G401 (cell line): ENCODE measurements at regions not wholly inside any gene's neighbourhood (a gene's known extent, or its start where the extent isn't known, plus 50 kb on each side); places are given as distances from the start of the nearest gene placed in this dataset.

Experiments used
- DNase-seq: peaks from one replicate; pipeline ENCODE4 v3.0.0-alpha.2; 2015; ENCODE audit warnings: low spot score
- in situ Hi-C: cut with HindIII; loops from 2 replicates; pipeline ENCODE4 v1.10.0; 2016; ENCODE audit warnings: low sequenced_read_pairs, mixed read lengths

DNA sequence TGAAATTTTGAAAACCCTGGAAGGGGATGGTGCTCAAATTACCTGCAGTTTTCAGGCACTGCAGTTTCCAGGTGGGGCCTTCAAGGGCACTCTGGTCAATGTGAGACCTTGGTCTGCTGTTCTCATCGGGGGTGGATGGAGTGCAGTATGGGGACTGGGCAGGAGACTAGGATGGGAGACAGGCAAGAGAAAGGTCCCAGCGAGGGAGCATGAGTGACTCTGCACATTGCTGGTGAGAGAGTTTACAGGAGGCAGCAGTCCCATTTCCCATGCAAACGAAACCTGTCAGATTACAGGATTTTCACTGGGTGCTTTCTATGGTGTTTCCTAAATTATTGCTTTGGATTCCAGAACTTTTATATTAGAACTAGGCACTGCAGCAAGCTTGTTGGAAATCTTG, 73.5 kb upstream of the DTNBP1 start:
- in situ Hi-C loops: no loop called here
- no peak for DNase-seq

- in situ Hi-C loops: no loop called here
- no peak for DNase-seq
Measured at GRCh38 chr6:15735567-15736265, 72.9 kb upstream of the DTNBP1 start.

GRCh38 chr6:15734118-15734897, 71.5 kb upstream of the DTNBP1 start:
- in situ Hi-C loops: no loop called here
- no peak for DNase-seq

DNA sequence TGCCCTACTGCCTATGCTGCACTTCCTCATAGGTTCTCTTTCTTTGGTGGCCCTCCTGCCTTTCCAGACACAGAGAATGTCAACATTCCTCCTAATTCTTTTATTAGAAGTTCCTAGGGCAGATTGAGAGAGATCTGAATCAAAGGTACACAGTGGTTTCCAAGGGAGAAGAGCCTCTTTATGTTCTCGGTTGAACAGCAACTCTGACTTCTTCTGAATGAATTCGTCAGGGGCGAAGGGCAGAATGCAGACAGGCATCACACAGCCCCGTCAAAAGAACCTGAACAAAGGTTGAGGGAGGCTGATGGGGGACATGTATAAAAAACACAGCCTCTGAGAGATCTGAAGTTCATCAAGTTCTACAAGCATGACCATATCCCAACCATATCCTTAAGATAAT, 68.1 kb upstream of the DTNBP1 start:
- DNase-seq: no peak
- in situ Hi-C loops: no loop called here

DNA sequence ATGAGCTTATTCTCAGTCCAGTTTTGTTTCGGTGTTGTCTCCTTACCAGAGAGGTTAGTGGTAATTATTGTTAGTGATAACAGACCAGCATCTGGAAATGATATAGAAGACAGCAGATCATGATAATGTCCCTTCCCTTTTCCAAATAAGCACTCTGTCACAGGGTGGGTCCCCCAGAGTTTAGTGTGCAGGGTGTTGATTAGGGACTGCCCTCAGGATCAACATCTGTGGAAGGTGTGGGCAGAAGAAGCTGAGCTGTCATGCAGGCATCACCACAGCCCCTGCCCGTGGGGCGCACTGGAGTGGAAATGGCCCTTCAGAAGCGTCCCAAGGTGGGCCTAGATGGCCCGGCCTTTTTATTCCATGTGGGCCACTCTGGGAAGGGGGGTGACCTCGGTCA, 67.6 kb upstream of the DTNBP1 start:
- no peak for DNase-seq
- in situ Hi-C loops: no loop called here

- in situ Hi-C loops: no loop called here
- DNase-seq: no peak
Measured at GRCh38 chr6:15722731-15723130, 59.9 kb upstream of the DTNBP1 start.

GRCh38 chr6:15716889-15717288, 54.1 kb upstream of the DTNBP1 start:
- DNase-seq: no peak
- in situ Hi-C loops: no loop called here

- in situ Hi-C loops: no loop called here
Measured at GRCh38 chr6:15715851-15716250, 53.0 kb upstream of the DTNBP1 start.

GRCh38 chr6:15715060-15715459, 52.2 kb upstream of the DTNBP1 start:
- in situ Hi-C loops: no loop called here
- DNase-seq: no peak

More at GRCh38 chr6:15715851-15716250, 53.0 kb upstream of the DTNBP1 start:
- DNase-seq: no peak

DNA sequence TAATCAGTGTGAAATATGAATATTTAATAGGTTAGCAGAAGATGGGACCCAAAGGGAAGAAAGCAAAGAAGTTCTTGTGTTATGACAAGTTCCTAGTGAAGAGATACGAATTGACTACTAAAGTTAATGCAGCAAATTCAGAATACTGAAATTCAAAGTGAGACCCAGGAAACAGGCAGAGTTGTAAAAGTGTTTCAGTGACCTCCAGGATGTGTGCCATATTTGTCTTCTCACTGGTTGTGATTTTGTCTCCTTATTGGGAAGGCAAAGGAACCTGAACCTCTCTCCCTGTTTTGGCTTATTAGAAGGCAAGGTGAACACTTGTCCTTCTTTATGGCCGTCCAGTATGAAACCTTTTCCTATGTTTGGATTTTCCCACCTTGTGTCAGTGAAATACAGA, 51.8 kb upstream of the DTNBP1 start:
- no peak for DNase-seq
- in situ Hi-C loops: no loop called here

GRCh38 chr6:15713325-15713724, 50.5 kb upstream of the DTNBP1 start:
- DNase-seq: no peak
- in situ Hi-C loops: no loop called here

GRCh38 chr6:15712797-15713196, 50.0 kb upstream of the DTNBP1 start:
- in situ Hi-C loops: no loop called here

More at GRCh38 chr6:15712797-15713196, 50.0 kb upstream of the DTNBP1 start:
- no peak for DNase-seq
